Glutamatergic neuron (in vitro differentiated cells): ENCODE measurements at regions not wholly inside any gene's neighbourhood (a gene's known extent, or its start where the extent isn't known, plus 50 kb on each side); places are given as distances from the start of the nearest gene placed in this dataset.
"Not testable (repeated sequence)": the region's sequence is repeated elsewhere in the genome, so short reads cannot be mapped to it uniquely, and the experiment has no call there.

Source experiments
- DNase-seq: peaks from one replicate; pipeline ENCODE4 v3.0.0; 2022
- H3K27ac Mint-ChIP-seq: one replicate; pipeline ENCODE4 v1.8.0; 2020; ENCODE audit warnings: mild to moderate bottlenecking, mixed read lengths, inconsistent platforms; ENCODE audit not compliant: unreplicated experiment
- H3K27me3 Mint-ChIP-seq: one replicate; pipeline ENCODE4 v1.8.0; 2020; ENCODE audit warnings: mild to moderate bottlenecking, moderate library complexity, mixed read lengths, inconsistent platforms; ENCODE audit not compliant: unreplicated experiment
- H3K36me3 Mint-ChIP-seq: one replicate; pipeline ENCODE4 v1.8.0; 2020; ENCODE audit warnings: mild to moderate bottlenecking, mixed read lengths, inconsistent platforms; ENCODE audit not compliant: unreplicated experiment
- H3K4me1 Mint-ChIP-seq: one replicate; pipeline ENCODE4 v1.8.0; 2020; ENCODE audit warnings: mild to moderate bottlenecking, low read depth, mixed read lengths, inconsistent platforms; ENCODE audit not compliant: unreplicated experiment
- H3K4me3 Mint-ChIP-seq: one replicate; pipeline ENCODE4 v1.8.0; 2020; ENCODE audit warnings: mild to moderate bottlenecking, mixed read lengths, inconsistent platforms; ENCODE audit not compliant: unreplicated experiment
- H3K9me3 Mint-ChIP-seq: one replicate; pipeline ENCODE4 v1.8.0; 2020; ENCODE audit warnings: mild to moderate bottlenecking, moderate library complexity, mixed read lengths, inconsistent platforms; ENCODE audit not compliant: unreplicated experiment
- TF ChIP-seq, protein P1 (sequence below): fragments of 200-600 bp; sonication (generic); IDR thresholded peaks from one replicate; pipeline ENCODE4 v1.5.0; 2021; ENCODE audit not compliant: partially characterized antibody, unreplicated experiment

DNA sequence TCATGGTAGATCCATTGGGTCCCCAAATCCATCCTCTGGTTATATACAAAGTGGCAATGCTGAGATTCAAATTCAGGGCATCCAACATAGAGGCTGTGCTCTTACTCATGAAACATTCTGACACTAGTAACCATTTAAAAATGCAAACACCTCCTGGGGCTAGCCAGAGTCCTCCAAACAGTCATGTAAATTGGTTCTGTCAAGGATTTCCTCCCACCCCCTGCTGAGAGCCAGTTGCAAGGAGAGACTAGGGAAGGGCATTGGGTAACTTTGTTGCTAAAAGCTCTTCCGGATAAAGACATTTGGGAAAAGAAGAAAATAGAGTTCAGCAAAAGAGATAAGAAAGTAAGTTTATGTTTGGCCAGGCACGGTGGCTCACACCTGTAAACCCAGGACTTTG, 58.3 kb downstream of the ART5 start:
- not testable (repeated sequence) for DNase-seq
- H3K27me3 Mint-ChIP-seq = peaks cover 18% of the 10 kb centered on the region

DNA sequence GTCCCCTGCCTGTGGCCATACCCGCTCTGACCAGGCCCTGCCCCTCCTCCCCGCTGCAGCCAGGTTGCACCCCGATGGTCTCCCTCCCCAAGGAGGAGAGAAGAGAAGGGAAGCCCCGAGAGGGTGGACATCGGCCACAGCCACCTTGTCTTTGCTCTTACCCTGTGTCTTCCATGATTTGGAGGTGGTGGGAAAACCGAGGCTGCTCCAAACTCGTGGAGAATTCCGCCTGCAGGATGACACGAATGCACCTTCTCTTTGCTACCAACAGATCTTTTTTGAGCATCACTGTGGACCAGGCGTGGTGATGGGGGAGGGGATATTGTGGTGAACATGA, 60.4 kb downstream of the ART5 start:
- not testable (repeated sequence) for H3K27ac Mint-ChIP-seq, H3K4me1 Mint-ChIP-seq
- peaks cover 18% of the 10 kb centered on the region for H3K27me3 Mint-ChIP-seq

More for the DNA sequence above, 58.3 kb downstream of the ART5 start:
- H3K9me3 Mint-ChIP-seq, H3K27ac Mint-ChIP-seq, H3K36me3 Mint-ChIP-seq, H3K4me3 Mint-ChIP-seq, H3K4me1 Mint-ChIP-seq: not testable (repeated sequence)

DNA sequence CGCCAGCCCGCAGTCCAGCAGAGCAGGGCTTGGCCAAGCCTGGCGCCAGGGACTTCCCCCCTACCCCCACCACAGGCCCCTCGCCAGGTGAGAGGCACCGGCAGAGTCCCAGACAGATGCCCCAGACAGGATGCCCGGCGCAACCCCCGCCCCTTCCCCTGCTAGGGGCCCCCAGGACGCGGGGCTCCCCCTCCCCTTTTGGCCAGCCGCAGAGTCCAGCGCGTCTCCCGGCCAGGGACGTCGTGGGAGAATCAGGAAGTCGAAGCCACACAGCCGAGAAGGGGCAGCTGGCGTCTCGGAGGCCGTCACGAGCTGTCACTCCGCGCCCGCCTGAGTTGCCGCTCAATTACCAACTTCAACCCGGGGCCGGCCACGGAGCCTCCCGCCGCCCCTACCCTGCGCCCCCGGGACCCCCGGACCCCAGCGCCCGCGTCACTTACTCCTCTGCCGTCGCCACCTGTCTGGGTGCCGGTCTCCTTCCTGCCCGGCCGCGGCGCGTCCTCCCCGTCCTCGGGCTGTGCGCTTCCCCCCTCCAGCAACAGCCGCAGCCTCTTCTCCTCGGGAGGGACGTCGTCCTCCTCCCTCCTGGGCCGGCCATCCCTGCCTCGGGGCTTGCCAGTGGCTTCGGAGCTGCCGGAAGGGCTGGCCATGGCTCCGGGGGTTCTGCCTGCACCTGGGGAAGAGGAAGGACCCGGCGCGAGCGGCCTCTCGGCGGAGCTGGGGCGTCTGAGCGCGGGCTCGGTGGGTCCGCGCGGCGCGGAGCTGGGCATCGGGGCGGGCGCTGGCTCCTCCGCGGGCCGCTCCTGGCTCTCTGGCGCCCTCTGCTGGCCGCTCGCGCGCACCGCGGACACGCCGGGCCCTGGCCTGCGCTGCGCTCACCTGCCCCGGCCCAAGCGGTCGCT, 61.1 kb downstream of the ART5 start:
- H3K4me3 Mint-ChIP-seq, H3K4me1 Mint-ChIP-seq, H3K27ac Mint-ChIP-seq, H3K9me3 Mint-ChIP-seq, H3K36me3 Mint-ChIP-seq: not testable (repeated sequence)
- TF ChIP-seq, protein P1, sequence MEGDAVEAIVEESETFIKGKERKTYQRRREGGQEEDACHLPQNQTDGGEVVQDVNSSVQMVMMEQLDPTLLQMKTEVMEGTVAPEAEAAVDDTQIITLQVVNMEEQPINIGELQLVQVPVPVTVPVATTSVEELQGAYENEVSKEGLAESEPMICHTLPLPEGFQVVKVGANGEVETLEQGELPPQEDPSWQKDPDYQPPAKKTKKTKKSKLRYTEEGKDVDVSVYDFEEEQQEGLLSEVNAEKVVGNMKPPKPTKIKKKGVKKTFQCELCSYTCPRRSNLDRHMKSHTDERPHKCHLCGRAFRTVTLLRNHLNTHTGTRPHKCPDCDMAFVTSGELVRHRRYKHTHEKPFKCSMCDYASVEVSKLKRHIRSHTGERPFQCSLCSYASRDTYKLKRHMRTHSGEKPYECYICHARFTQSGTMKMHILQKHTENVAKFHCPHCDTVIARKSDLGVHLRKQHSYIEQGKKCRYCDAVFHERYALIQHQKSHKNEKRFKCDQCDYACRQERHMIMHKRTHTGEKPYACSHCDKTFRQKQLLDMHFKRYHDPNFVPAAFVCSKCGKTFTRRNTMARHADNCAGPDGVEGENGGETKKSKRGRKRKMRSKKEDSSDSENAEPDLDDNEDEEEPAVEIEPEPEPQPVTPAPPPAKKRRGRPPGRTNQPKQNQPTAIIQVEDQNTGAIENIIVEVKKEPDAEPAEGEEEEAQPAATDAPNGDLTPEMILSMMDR = peak; percentile 89
- DNase-seq = peak; percentile 81
- H3K27me3 Mint-ChIP-seq = peaks cover 18% of the 10 kb centered on the region

More for the DNA sequence above, 60.4 kb downstream of the ART5 start:
- not testable (repeated sequence) for H3K36me3 Mint-ChIP-seq, DNase-seq, H3K9me3 Mint-ChIP-seq
- peak overlapping the region; percentile 76 for H3K4me3 Mint-ChIP-seq
- TF ChIP-seq, protein P1 = peak; percentile 28

DNA sequence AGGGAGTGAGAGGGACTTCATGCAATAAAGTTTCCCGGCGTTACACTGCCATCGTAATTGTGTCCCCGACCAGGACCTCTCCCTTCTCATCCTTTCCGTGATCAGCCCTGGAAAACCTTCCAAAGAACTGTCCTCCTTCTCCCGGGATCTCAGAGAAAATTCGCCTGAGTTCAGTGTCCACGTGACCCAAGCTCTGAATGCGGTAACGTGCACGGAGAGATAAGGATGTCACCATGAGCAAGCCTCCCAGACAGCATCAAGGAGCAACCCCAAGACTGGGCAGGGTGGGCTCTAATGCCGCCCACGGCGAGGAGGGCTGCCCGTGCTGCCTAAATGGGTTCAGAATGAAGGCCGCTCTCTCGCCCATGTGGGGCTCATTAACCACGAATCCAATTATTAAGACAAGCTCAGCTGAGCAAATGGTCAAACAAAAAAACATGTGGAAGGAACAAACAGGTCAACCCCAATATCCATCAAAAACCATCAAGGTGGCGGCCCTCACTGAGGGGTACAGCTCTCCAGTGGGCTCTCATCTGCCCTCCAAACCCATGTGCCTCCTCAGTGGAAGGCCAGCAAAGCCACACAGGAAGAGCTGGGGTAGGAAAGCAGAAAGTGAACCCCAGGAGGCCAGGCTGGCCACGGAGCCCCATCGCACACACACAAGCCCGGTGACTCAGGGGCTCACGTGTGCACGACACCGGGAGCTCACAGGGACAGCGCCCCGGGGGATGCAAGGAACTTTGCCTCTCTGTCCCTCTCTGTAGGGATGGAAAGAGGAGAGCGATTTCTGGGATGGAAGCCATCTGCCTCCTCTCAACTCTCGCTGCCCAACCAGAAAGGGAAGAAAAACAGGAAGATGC, 62.0 kb downstream of the ART5 start:
- H3K4me1 Mint-ChIP-seq, DNase-seq, H3K27ac Mint-ChIP-seq, H3K9me3 Mint-ChIP-seq, H3K36me3 Mint-ChIP-seq: not testable (repeated sequence)
- peak overlapping the region; percentile 32 for H3K4me3 Mint-ChIP-seq
- peaks cover 18% of the 10 kb centered on the region for H3K27me3 Mint-ChIP-seq

DNA sequence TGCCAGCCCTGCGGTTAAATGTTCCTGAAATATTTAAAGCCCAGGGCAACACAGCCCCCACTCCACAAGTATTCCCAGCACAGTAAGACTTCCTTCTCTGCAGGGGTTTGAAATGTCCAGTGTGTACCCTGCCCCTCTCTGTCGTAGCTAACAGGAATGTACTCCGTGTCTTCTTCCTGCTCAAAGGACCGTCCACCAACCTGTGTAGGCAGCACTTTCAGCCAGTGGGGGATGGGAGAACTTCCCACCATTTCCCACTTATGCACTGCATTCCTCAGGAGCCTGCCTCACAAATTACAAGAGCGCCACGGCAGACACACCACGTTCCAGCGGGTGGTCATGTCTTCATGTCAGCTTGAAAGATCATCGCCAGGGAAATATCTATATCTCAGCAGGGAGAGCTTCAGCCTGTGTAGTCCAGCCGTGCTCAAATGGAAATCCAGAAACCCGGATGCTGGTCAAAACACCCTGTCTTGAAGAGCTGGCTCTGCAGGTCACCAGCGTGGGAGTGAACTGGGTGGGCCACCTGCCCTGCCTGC, 65.7 kb downstream of the ART5 start:
- not testable (repeated sequence) for H3K4me1 Mint-ChIP-seq, H3K4me3 Mint-ChIP-seq, H3K27ac Mint-ChIP-seq, H3K27me3 Mint-ChIP-seq, H3K9me3 Mint-ChIP-seq, DNase-seq, H3K36me3 Mint-ChIP-seq

DNA sequence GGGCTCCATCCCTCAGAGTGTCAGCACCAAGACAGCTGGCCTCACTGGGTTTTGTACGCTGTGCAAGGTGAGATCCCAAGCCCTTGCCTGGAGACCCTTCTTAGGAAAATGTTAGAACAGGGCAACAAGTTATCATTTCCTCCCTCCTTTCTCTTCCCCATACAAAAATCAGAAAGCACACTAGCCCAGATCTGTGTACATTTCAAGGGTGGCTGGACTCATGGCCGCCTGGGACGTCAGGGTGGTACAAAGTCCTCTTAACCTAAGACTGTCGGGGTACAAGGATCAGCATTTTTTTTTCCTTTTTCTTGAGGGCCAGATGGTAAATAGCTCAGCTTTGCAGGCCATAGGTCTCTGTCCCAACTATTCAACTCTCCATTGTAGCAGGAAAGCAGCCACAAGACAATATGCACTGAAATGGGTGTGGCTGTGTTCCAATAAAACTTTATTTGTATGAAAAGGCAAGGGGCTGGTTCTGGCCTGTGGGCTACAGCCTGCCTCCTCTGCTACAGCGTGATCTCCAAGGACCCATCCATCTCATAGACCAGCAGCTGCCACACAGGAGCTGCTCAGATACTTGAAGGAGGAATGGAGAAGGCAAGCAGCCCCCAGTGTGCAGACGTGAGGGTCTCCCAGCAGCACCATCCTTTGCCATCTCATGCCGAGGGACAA, 68.7 kb downstream of the ART5 start:
- DNase-seq, H3K9me3 Mint-ChIP-seq, H3K4me1 Mint-ChIP-seq, H3K27me3 Mint-ChIP-seq, H3K27ac Mint-ChIP-seq, H3K36me3 Mint-ChIP-seq, H3K4me3 Mint-ChIP-seq: not testable (repeated sequence)

DNA sequence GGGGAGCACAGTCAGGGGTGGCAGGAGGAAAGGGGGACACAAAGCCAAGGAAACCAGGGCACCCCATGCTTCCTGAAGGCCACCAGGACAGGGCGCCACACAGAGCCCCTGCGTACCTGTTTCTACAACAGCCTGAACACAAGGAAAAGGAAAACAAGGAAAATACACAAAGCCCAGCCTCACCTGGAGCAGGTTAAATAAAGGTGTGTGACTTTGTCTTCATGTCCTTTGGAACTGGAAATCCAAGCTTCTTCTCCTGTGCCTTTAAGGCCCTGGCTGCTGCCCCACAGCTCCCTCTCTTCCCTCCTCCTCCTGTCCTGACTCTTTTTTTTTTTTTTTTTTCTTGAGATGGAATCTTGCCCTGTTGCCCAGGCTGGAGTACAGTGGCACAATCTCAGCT, 70.0 kb downstream of the ART5 start:
- H3K27ac Mint-ChIP-seq, H3K9me3 Mint-ChIP-seq, DNase-seq, H3K27me3 Mint-ChIP-seq, H3K4me3 Mint-ChIP-seq, H3K36me3 Mint-ChIP-seq, H3K4me1 Mint-ChIP-seq: not testable (repeated sequence)

DNA sequence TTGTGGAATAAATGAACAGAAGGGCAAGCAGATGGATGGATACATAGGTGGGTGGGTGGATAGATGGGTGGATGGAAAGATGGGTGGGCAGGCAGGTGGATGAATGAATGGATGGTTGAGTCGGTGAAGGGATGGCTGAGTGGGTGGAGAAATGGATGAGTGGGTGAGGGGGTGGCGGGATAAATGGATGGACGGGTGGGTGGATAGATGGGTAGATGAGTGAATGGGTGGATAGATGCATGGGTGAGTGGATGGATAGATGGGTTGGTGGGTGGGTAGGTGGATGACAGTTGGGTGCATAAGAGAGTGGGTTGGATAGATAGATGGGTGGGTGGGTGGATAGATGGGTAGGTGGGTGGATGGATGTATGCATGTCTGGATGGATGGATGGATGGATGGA, 76.0 kb downstream of the ART5 start:
- not testable (repeated sequence) for H3K9me3 Mint-ChIP-seq, H3K36me3 Mint-ChIP-seq, DNase-seq, H3K27ac Mint-ChIP-seq, H3K27me3 Mint-ChIP-seq, H3K4me1 Mint-ChIP-seq, H3K4me3 Mint-ChIP-seq
